H1 (cell line): ENCODE measurements at regions not wholly inside any gene's neighbourhood (a gene's known extent, or its start where the extent isn't known, plus 50 kb on each side); places are given as distances from the start of the nearest gene placed in this dataset.

ENCODE experiments used
- CTCF ChIA-PET: fragments of 300-600 bp; sonication (Branson Sonifier 250); formaldehyde crosslinking; loops from one replicate; lab custom pipeline; 2021; ENCODE audit not compliant: partially characterized antibody; lab: Charles Lee
- POLR2A ChIA-PET: fragments of 300-600 bp; sonication (Branson Sonifier 250); formaldehyde crosslinking; loops from one replicate; lab custom pipeline; 2021; ENCODE audit warnings: inconsistent platforms; ENCODE audit not compliant: partially characterized antibody; lab: Charles Lee
- DNase-seq, 2 experiments: peaks; one replicate each; pipeline versions ENCODE4 v3.0.0 to v3.0.0-alpha.2; 2010 to 2022; ENCODE audit warnings: low spot score in 2 of 2, low read depth in 1 of 2, mixed read lengths in 1 of 2
- FAIRE-seq: peaks from 2 replicates; lab custom pipeline; 2011; peaks lifted over from hg19 to GRCh38; lab: Jason Lieb, UNC
- H2AFZ ChIP-seq: 2 replicates; pipeline ENCODE4 v1.8.1; 2012; ENCODE audit warnings: low read length, inconsistent platforms
- H2AK5ac ChIP-seq: 2 replicates; pipeline ENCODE4 v1.6.1; 2013; ENCODE audit warnings: low read depth, low read length
- H2BK120ac ChIP-seq: replicated peaks from 2 replicates; pipeline ENCODE3; 2013; ENCODE audit warnings: low read depth, low read length, inconsistent platforms
- H2BK12ac ChIP-seq: 2 replicates; pipeline ENCODE4 v1.6.1; 2013; ENCODE audit warnings: low read depth, low read length
- H2BK15ac ChIP-seq: 2 replicates; pipeline ENCODE4 v1.6.1; 2013; ENCODE audit warnings: low read length
- H2BK20ac ChIP-seq: 2 replicates; pipeline ENCODE4 v1.6.1; 2013; ENCODE audit warnings: low read length
- H2BK5ac ChIP-seq: 2 replicates; pipeline ENCODE4 v1.6.1; 2013; ENCODE audit warnings: low read depth, low read length
- H3K14ac ChIP-seq: 2 replicates; pipeline ENCODE4 v1.6.1; 2013; ENCODE audit warnings: inconsistent platforms; ENCODE audit not compliant: insufficient read length
- H3K18ac ChIP-seq: 2 replicates; pipeline ENCODE4 v1.6.1; 2013; ENCODE audit warnings: low read length; ENCODE audit errors: extremely low read depth
- H3K23ac ChIP-seq: 2 replicates; pipeline ENCODE4 v1.6.1; 2013; ENCODE audit warnings: inconsistent platforms; ENCODE audit not compliant: insufficient read length
- H3K23me2 ChIP-seq: 2 replicates; pipeline ENCODE4 v1.6.1; 2013; ENCODE audit warnings: low read depth, low read length
- H3K27ac ChIP-seq: 2 replicates; pipeline ENCODE4 v1.6.1; 2011; ENCODE audit warnings: low read depth, low read length, inconsistent platforms
- H3K27me3 ChIP-seq, 4 experiments: replicated peaks in 1 of 4; 1 replicate in 1 of 4; 2 replicates in 3 of 4; pipeline versions ENCODE4 v1.6.1 to v1.8.1; 2011 to 2013; ENCODE audit warnings: low read length in 3 of 4, mild to moderate bottlenecking in 3 of 4, inconsistent platforms in 2 of 4, mixed read lengths in 2 of 4, moderate library complexity in 1 of 4; ENCODE audit not compliant: control insufficient read depth in 3 of 4, insufficient read depth in 3 of 4; ENCODE audit errors: extremely low read depth in 1 of 4
- H3K36me3 ChIP-seq, 4 experiments: 2 replicates each; pipeline versions ENCODE4 v1.6.1 to v1.8.1; 2011 to 2013; ENCODE audit warnings: mild to moderate bottlenecking in 4 of 4, low read length in 3 of 4, moderate library complexity in 2 of 4, control low read depth in 1 of 4, inconsistent platforms in 1 of 4; ENCODE audit not compliant: insufficient read depth in 4 of 4, control insufficient read depth in 2 of 4
- H3K4ac ChIP-seq: replicated peaks from 2 replicates; pipeline ENCODE3; 2013; ENCODE audit warnings: low read length, low read depth, mixed read lengths, inconsistent platforms; ENCODE audit not compliant: insufficient read length
- H3K4me1 ChIP-seq, 4 experiments: replicated peaks in 1 of 4; 1 replicate in 1 of 4; 2 replicates in 3 of 4; pipeline versions ENCODE4 v1.6.1 to v1.8.1; 2011 to 2013; ENCODE audit warnings: low read length in 3 of 4, inconsistent platforms in 2 of 4, mixed read lengths in 1 of 4; ENCODE audit not compliant: insufficient read depth in 4 of 4, control insufficient read depth in 3 of 4
- H3K4me2 ChIP-seq, 2 experiments: 2 replicates each; pipeline versions ENCODE4 v1.6.1 to v1.8.1; 2011 to 2013; ENCODE audit warnings: low read depth in 2 of 2, low read length in 2 of 2, control low read depth in 1 of 2, inconsistent platforms in 1 of 2, mild to moderate bottlenecking in 1 of 2; ENCODE audit not compliant: insufficient read depth in 1 of 2
- H3K4me3 ChIP-seq, 4 experiments: fragments of 200-600, 300-600 bp in 1 of 4; sonication (generic), shearing (Covaris generic), sonication (Bioruptor Twin) in 1 of 4; 2 replicates each; pipeline versions ENCODE4 v1.5.1 to v1.8.1; 2011 to 2016; ENCODE audit warnings: low read length in 4 of 4, low read depth in 3 of 4, control low read depth in 2 of 4, inconsistent platforms in 2 of 4, mild to moderate bottlenecking in 2 of 4, mixed read lengths in 1 of 4, moderate library complexity in 1 of 4; ENCODE audit not compliant: insufficient read depth in 2 of 4; ENCODE audit errors: extremely low read depth in 1 of 4
- H3K56ac ChIP-seq: replicated peaks from 2 replicates; pipeline ENCODE3; 2013; ENCODE audit warnings: low read depth, mild to moderate bottlenecking, mixed read lengths, low read length, inconsistent platforms; ENCODE audit not compliant: insufficient read length
- H3K79me1 ChIP-seq: 2 replicates; pipeline ENCODE4 v1.6.1; 2013; ENCODE audit warnings: low read depth, low read length, control low read depth
- H3K79me2 ChIP-seq, 2 experiments: 2 replicates each; pipeline versions ENCODE4 v1.6.1 to v1.8.1; 2012 to 2013; ENCODE audit warnings: low read length in 2 of 2, mild to moderate bottlenecking in 2 of 2, inconsistent platforms in 1 of 2; ENCODE audit not compliant: insufficient read depth in 2 of 2, control insufficient read depth in 1 of 2
- H3K9ac ChIP-seq, 4 experiments: replicated peaks in 1 of 4; 1 replicate in 1 of 4; 2 replicates in 3 of 4; pipeline versions ENCODE4 v1.6.1 to v1.8.1; 2011 to 2013; ENCODE audit warnings: low read depth in 3 of 4, low read length in 3 of 4, control low read depth in 2 of 4, mild to moderate bottlenecking in 2 of 4, moderate library complexity in 2 of 4, inconsistent platforms in 1 of 4; ENCODE audit errors: extremely low read depth in 1 of 4
- H3K9me3 ChIP-seq, 2 experiments: 2 replicates each; pipeline versions ENCODE4 v1.6.1 to v1.8.1; 2012 to 2013; ENCODE audit warnings: mild to moderate bottlenecking in 2 of 2, moderate library complexity in 2 of 2, control low read depth in 1 of 2, inconsistent platforms in 1 of 2, low read depth in 1 of 2, low read length in 1 of 2, mixed read lengths in 1 of 2; ENCODE audit not compliant: insufficient read depth in 2 of 2
- H4K20me1 ChIP-seq, 2 experiments: replicated peaks in 1 of 2; 2 replicates each; pipeline versions ENCODE3 to v1.8.1; 2011 to 2013; ENCODE audit warnings: inconsistent platforms in 2 of 2, low read length in 2 of 2, mild to moderate bottlenecking in 1 of 2; ENCODE audit not compliant: insufficient read depth in 2 of 2, control insufficient read depth in 1 of 2
- H4K5ac ChIP-seq: 2 replicates; pipeline ENCODE4 v1.6.1; 2013; ENCODE audit warnings: low read length, low read depth, mixed read lengths, inconsistent platforms; ENCODE audit not compliant: insufficient read length
- H4K8ac ChIP-seq: 2 replicates; pipeline ENCODE4 v1.8.0; 2013; ENCODE audit warnings: mild to moderate bottlenecking, moderate library complexity, low read length, inconsistent platforms; ENCODE audit not compliant: insufficient read depth; ENCODE audit errors: extremely low read depth
- H4K91ac ChIP-seq: replicated peaks from 2 replicates; pipeline ENCODE3; 2013; ENCODE audit warnings: low read length, mixed read lengths, inconsistent platforms; ENCODE audit not compliant: insufficient read length
- CBX8 ChIP-seq: fragments of 300-800, 300-1000 bp; sonication (generic); IDR thresholded peaks from 2 replicates; pipeline ENCODE4 v1.7.1; 2016; ENCODE audit warnings: low read depth, low read length, borderline replicate concordance
- HDAC6 ChIP-seq: IDR thresholded peaks from one replicate; pipeline ENCODE4 v1.7.1; 2012; ENCODE audit warnings: low read depth, mild to moderate bottlenecking, inconsistent platforms, low read length, moderate library complexity
- POLR2AphosphoS5 ChIP-seq: IDR thresholded peaks from 2 replicates; pipeline ENCODE4 v1.6.1; 2011; ENCODE audit warnings: low read depth, low read length
- RNF2 ChIP-seq: fragments of 200-900, 300-1000 bp; sonication (generic); IDR thresholded peaks from 2 replicates; pipeline ENCODE4 v1.7.1; 2016; ENCODE audit warnings: borderline replicate concordance, low read depth, mild to moderate bottlenecking, antibody characterized with exemption, low read length; ENCODE audit not compliant: poor library complexity, severe bottlenecking; ENCODE audit errors: missing control alignments
- SP1 ChIP-seq: IDR thresholded peaks from 2 replicates; pipeline ENCODE4 v1.6.1; 2011; ENCODE audit warnings: low read depth, low read length
- YY1 ChIP-seq: IDR thresholded peaks from 2 replicates; pipeline ENCODE4 v1.6.1; 2011; ENCODE audit warnings: low read depth, mild to moderate bottlenecking, low read length
- WGBS, 2 experiments: shearing (Covaris generic) in 1 of 2; methylation state at CpG; one replicate each; pipeline versions ENCODE4 v1.1.6 to v1.1.7; 2013 to 2015; ENCODE audit warnings: low lambda C conversion rate in 2 of 2, mixed read lengths in 2 of 2, inconsistent platforms in 1 of 2, low coverage in 1 of 2, missing lambda C conversion rate in 1 of 2; ENCODE audit not compliant: insufficient replicate concordance in 2 of 2, insufficient coverage in 1 of 2, insufficient read length in 1 of 2; ENCODE audit errors: extremely low coverage in 1 of 2, missing lambda C conversion rate in 1 of 2; 5-methylcytosine and 5-hydroxymethylcytosine counted together

DNA sequence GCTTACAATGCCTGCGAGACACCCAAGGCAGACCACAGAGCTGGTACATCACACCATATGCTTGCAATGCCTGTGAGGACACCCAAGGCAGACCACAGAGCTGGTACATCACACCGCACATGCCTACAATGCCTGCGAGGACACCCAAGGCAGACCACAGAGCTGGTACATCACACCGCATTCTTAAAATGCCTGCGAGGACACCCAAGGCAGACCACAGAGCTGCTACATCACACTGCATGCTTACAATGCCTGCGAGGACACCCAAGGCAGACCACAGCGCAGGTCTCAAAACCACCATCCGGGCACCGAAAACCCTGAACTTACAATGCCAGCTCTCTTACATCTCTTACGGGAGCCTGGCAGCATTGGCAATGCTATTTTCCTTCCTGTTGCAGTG is 799.6 kb downstream of the GALR1 start:
- H3K27ac ChIP-seq: no peak overlapping the region
- H3K4me3 ChIP-seq: no peak overlapping the region
- H3K14ac ChIP-seq: no peak overlapping the region
- no peak overlapping the region for H3K9ac ChIP-seq
- no peaks in the 10 kb centered on the region for H3K79me2 ChIP-seq
- no peak overlapping the region for H4K8ac ChIP-seq
- H2BK120ac ChIP-seq: no peak overlapping the region
- no peaks in the 10 kb centered on the region for H3K36me3 ChIP-seq
- H2BK15ac ChIP-seq: no peak overlapping the region
- no peak overlapping the region for H3K56ac ChIP-seq
- no peak overlapping the region for H2AK5ac ChIP-seq
- H3K9me3 ChIP-seq: no peaks in the 10 kb centered on the region
- no peak overlapping the region for H4K91ac ChIP-seq
- H3K23ac ChIP-seq: no peak overlapping the region
- no peak for FAIRE-seq
- 91% methylated on average over 10 of the region's 10 CpGs; no CpG with 5 or more reads in 1 of the 2 experiments for WGBS, 2 experiments
- no peak overlapping the region for H3K4ac ChIP-seq
- no peak overlapping the region for H2AFZ ChIP-seq
- peaks cover 0 to 3% (median 0%) of the 10 kb centered on the region in 4 experiments; a peak in 2 of 7 replicates for H3K4me1 ChIP-seq
- H3K18ac ChIP-seq: no peak overlapping the region
- DNase-seq: no peak
- H4K20me1 ChIP-seq: no peaks in the 10 kb centered on the region
- H2BK20ac ChIP-seq: no peak overlapping the region
- H3K23me2 ChIP-seq: no peaks in the 10 kb centered on the region
- POLR2A ChIA-PET: no interaction called here
- CTCF ChIA-PET: interaction anchor here (1.6 kb wide), 1 partner anchor 121 kb away, joined by 3 read pairs; no protein-coding TSS in a partner anchor
- no peak overlapping the region for H2BK5ac ChIP-seq
- H3K27me3 ChIP-seq: no peaks in the 10 kb centered on the region
- no peak overlapping the region for H4K5ac ChIP-seq
- H3K79me1 ChIP-seq: no peaks in the 10 kb centered on the region
- H2BK12ac ChIP-seq: no peak overlapping the region
- H3K4me2 ChIP-seq: no peak overlapping the region
- TF ChIP-seq HDAC6 (no peak), YY1 (no peak), SP1 (no peak), POLR2AphosphoS5 (no peak), CBX8 (no peak), RNF2 (no peak)
